ENCODE measurements at regions not wholly inside any gene's neighbourhood (a gene's known extent, or its start where the extent isn't known, plus 50 kb on each side); places are given as distances from the start of the nearest gene placed in this dataset.

GRCh38 chr15:88403351-88403791 is 63.8 kb downstream of the MRPL46 start:
- DNase-seq (ENCODE audit: low read depth in 2 of 2), result no peak

- DNase-seq (ENCODE audit: low read depth in 2 of 2), result no peak
Measured at GRCh38 chr15:88401996-88402656, 65.1 kb downstream of the MRPL46 start.

- no peak for DNase-seq (ENCODE audit: low read depth in 2 of 2)
Measured at GRCh38 chr15:88401251-88401995, 65.8 kb downstream of the MRPL46 start.

DNA sequence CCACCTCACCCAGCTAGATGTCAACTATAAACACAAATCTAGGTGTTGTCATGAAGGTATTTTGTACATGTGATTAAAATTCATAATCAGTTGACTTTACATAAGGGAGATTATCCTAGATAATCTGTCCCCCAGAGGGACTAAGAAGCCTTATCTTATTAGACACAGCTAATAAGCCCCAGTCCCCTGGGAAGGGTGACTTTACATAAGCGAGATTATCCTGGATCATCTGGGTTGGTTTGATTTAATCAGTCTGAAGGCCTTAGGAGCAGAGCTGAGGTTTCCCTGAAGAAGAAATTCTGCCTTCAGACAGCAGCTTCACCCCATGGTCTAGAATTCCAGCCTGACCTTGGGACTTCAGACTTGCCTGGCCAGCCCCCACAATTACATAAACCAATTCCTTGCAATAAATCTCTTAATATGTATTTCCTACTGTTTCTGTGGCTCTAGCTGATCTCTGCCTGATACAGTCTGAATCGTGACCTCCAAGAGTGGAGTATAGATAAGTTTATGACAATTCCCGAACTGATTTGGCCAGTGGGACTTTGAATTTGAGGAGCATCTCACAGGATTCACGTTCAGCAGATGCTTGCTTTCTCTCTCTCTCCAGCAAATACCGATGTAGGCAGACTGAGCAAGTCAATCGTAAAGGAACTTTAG is 66.5 kb downstream of the MRPL46 start:
- DNase-seq (ENCODE audit: low read depth in 2 of 2), result no peak

GRCh38 chr15:88400084-88400483 is 67.1 kb downstream of the MRPL46 start:
- DNase-seq (ENCODE audit: low read depth in 2 of 2), result no peak

- no peak for DNase-seq (ENCODE audit: low read depth in 2 of 2)
Measured at GRCh38 chr15:88399021-88399685, 68.0 kb downstream of the MRPL46 start.

GRCh38 chr15:88398011-88398410 is 69.2 kb downstream of the MRPL46 start:
- no peak for DNase-seq (ENCODE audit: low read depth in 2 of 2)

- no peak for DNase-seq (ENCODE audit: low read depth in 2 of 2)
Measured at GRCh38 chr15:88397506-88397905, 69.7 kb downstream of the MRPL46 start.

GRCh38 chr15:88395872-88396781 is 71.1 kb downstream of the MRPL46 start:
- no peak for DNase-seq (ENCODE audit: low read depth in 2 of 2)

GRCh38 chr15:88395241-88395640 is 71.9 kb downstream of the MRPL46 start:
- DNase-seq (ENCODE audit: low read depth in 2 of 2), result no peak

- no peak for DNase-seq (ENCODE audit: low read depth in 2 of 2)
Measured at GRCh38 chr15:88394553-88395145, 72.5 kb downstream of the MRPL46 start.

DNA sequence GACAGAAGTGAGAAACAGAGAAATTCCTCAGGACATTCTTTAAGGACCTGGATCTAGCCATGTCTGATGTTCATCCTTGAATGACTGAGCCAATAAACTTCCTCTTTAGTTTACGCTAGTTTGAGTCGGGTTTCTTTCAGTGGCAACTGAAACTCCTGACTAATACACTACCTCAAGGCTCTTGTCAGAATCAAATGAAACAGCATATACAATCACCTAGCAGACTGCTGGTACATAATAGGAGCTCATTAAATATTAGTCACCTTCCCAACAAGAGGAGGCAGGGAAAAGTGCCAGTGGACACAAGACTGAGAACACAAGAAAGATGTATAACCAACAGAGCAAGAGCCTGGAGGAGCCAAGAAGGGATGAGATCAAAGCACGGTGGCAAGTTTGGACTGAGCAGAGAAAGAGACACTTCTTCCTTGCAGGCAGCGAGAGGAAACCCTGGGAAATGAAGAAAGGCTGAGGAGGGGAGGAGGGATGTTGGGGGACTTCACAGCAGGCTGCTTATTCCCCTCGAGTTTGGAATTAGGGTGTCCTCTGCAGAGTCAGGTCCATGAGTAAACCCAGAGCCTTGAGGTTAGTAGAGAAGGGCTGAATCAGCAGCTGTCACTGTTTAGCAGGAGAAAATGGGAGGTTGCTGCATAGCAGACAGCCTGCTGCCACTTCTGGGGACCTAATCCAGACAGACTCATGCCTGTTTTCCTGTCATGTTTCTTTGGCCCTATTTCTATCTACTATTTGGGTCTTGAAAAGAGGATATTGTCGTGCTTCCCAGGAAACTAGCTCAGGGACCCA is 73.3 kb downstream of the MRPL46 start:
- DNase-seq (ENCODE audit: low read depth in 2 of 2), result no peak

DNA sequence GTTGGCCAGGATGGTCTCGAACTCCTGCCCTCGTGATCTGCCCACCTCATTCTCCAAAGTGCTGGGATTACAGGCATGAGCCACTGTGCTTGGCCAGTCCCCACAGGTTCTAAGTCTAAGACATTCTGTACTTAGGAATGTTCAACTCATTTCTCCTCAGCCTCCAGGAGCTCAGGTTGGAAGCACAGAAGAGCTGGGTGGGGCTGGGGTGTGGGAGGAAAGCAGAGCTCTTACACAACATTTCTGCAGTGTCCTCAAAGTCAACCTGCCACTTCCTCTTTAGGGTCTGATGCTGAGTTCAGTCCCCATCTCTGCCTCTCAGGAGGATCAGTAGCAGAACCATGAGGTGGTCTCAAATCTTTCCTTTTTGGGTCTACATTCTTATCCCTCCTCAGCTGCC is 75.5 kb downstream of the MRPL46 start:
- no peak for DNase-seq (ENCODE audit: low read depth in 2 of 2)

DNA sequence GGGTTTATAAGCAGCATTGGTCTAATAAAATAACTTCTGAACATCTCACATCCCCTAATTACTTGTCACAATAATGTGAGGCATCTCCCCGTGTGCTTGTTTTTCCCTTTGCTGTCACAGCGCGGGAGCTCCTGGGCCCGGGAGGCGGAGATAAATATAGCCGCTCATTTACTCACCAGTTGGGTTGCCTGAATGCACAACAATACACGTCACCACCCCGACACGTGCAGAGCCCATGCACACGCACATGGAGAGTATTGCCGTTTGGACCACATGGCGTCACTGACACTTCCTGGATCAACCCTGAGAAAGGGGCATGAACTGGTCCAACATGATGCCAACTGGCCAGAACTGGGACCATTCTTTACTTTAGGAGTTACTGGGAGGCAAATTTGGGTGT is 76.2 kb downstream of the MRPL46 start:
- DNase-seq (ENCODE audit: low read depth in 2 of 2), result no peak

GRCh38 chr15:88390164-88390901 is 76.9 kb downstream of the MRPL46 start:
- no peak for DNase-seq (ENCODE audit: low read depth in 2 of 2)

GRCh38 chr15:88389120-88389519 is 78.1 kb downstream of the MRPL46 start:
- DNase-seq (ENCODE audit: low read depth in 2 of 2), result no peak

DNA sequence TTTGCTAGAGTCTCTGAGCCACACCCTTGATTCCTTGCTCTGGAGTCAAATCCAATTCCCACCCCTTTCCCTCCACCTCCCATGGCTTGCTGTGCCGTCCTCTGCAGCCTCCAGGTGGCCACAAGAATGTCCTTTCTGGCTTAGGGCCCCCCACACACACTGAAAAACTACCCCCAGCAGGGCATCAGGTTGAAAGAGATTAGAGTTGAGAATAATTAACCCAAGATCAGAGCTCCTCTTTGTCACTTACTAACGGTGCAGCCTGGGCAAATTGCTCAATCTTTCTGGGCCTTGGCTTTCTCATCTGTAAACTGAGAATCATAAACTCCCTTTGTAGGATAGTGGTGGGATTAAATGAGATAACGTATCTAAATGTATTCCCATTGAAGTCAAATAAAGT is 78.5 kb downstream of the MRPL46 start:
- DNase-seq (ENCODE audit: low read depth in 2 of 2), result no peak

- no peak for DNase-seq (ENCODE audit: low read depth in 2 of 2)
Measured at GRCh38 chr15:88385078-88385700, 82.0 kb downstream of the MRPL46 start.

- DNase-seq (ENCODE audit: low read depth in 2 of 2), result no peak
Measured at GRCh38 chr15:88383354-88383753, 83.8 kb downstream of the MRPL46 start.
